SU-DHL-6 (cell line): ENCODE measurements at regions not wholly inside any gene's neighbourhood (a gene's known extent, or its start where the extent isn't known, plus 50 kb on each side); places are given as distances from the start of the nearest gene placed in this dataset.

Experiments used
- H2AFZ ChIP-seq: fragments of 200-600 bp; sonication (generic); 2 replicates; pipeline ENCODE4 v1.6.1; 2014; ENCODE audit warnings: low read depth, mild to moderate bottlenecking, moderate library complexity, mixed read lengths, antibody characterized with exemption, low read length; ENCODE audit not compliant: severe bottlenecking
- H3F3A ChIP-seq: fragments of 200-600 bp; shearing (Covaris generic); 2 replicates; pipeline ENCODE4 v1.6.0; 2016; ENCODE audit warnings: antibody characterized with exemption, mild to moderate bottlenecking; ENCODE audit not compliant: insufficient read depth
- H3K27ac ChIP-seq: fragments of 200-600 bp; sonication (generic); 2 replicates; pipeline ENCODE4 v1.5.1; 2016; ENCODE audit warnings: low read depth, mild to moderate bottlenecking, low read length, moderate library complexity, mixed read lengths
- H3K27me3 ChIP-seq: fragments of 200-600 bp; sonication (generic), shearing (Covaris generic); 2 replicates; pipeline ENCODE4 v1.6.0; 2014; ENCODE audit warnings: mild to moderate bottlenecking, low read length
- H3K36me3 ChIP-seq: fragments of 200-600 bp; sonication (generic); 2 replicates; pipeline ENCODE4 v1.6.1; 2014; ENCODE audit warnings: mild to moderate bottlenecking, low read length, mixed read lengths
- H3K4me2 ChIP-seq: fragments of 300-600, 200-600 bp; shearing (Covaris generic), sonication (generic); 2 replicates; pipeline ENCODE4 v1.6.0; 2014; ENCODE audit warnings: low read length, low read depth, mild to moderate bottlenecking; ENCODE audit not compliant: poor library complexity, severe bottlenecking
- H3K4me3 ChIP-seq: fragments of 200-600 bp; sonication (generic); 2 replicates; pipeline ENCODE4 v1.5.1; 2014; ENCODE audit warnings: antibody characterized with exemption, low read length, mild to moderate bottlenecking, mixed read lengths; ENCODE audit not compliant: insufficient read depth, poor library complexity, severe bottlenecking
- H3K79me2 ChIP-seq: fragments of 200-600 bp; sonication (generic); 2 replicates; pipeline ENCODE4 v1.6.1; 2014; ENCODE audit warnings: mild to moderate bottlenecking, low read length, moderate library complexity; ENCODE audit not compliant: insufficient read depth
- H3K9ac ChIP-seq: fragments of 200-600 bp; sonication (generic); 2 replicates; pipeline ENCODE4 v1.7.0; 2014; ENCODE audit warnings: mild to moderate bottlenecking, low read length
- H3K9me2 ChIP-seq: fragments of 200-600 bp; sonication (generic); replicated peaks from 2 replicates; pipeline ENCODE4 v1.6.1; 2014; ENCODE audit warnings: low read length; ENCODE audit not compliant: insufficient read depth
- H3K9me3 ChIP-seq: fragments of 200-600 bp; sonication (generic); 2 replicates; pipeline ENCODE4 v1.6.1; 2014; ENCODE audit warnings: low read length, mixed read lengths; ENCODE audit not compliant: insufficient read depth
- H4K20me1 ChIP-seq: fragments of 200-600 bp; sonication (generic); 2 replicates; pipeline ENCODE4 v1.6.1; 2014; ENCODE audit warnings: low read depth, mild to moderate bottlenecking, antibody characterized with exemption, low read length, moderate library complexity, mixed read lengths
- CTCF ChIP-seq: fragments of 200-600 bp; sonication (generic); IDR thresholded peaks from one replicate; pipeline ENCODE4 v1.5.1; 2017; ENCODE audit warnings: antibody characterized with exemption, mild to moderate bottlenecking, low read length, moderate library complexity; ENCODE audit not compliant: insufficient read depth, poor library complexity, severe bottlenecking
- EZH2phosphoT487 ChIP-seq: fragments of 200-600 bp; sonication (generic), shearing (Covaris generic); conservative IDR thresholded peaks from 2 replicates; pipeline ENCODE4 v1.6.1; 2018; ENCODE audit warnings: mild to moderate bottlenecking, antibody characterized with exemption, low read length, moderate library complexity, mixed read lengths

GRCh38 chr20:54849741-54850140 lies 374.3 kb downstream of the DOK5 start:
- Histone ChIP-seq H3K4me3 (no peak overlapping the region), H3F3A (no peaks in the 10 kb centered on the region), H3K4me2 (no peak overlapping the region), H2AFZ (no peak overlapping the region), H3K27ac (no peak overlapping the region), H3K9ac (no peak overlapping the region), H3K27me3 (no peaks in the 10 kb centered on the region), H3K9me3 (no peaks in the 10 kb centered on the region), H3K79me2 (no peaks in the 10 kb centered on the region), H3K9me2 (no peaks in the 10 kb centered on the region), H3K36me3 (no peaks in the 10 kb centered on the region), H4K20me1 (no peaks in the 10 kb centered on the region)
- no peak for TF ChIP-seq EZH2phosphoT487
- no peak for TF ChIP-seq CTCF

GRCh38 chr20:54848984-54849538 lies 373.7 kb downstream of the DOK5 start:
- no peak overlapping the region for H3K27ac ChIP-seq
- H3K4me2 ChIP-seq = no peak overlapping the region
- H3K9ac ChIP-seq = no peak overlapping the region
- TF ChIP-seq EZH2phosphoT487 (no peak), CTCF (no peak)
- no peaks in the 10 kb centered on the region for H3K9me2 ChIP-seq
- no peaks in the 10 kb centered on the region for H3K9me3 ChIP-seq
- H3K79me2 ChIP-seq = no peaks in the 10 kb centered on the region
- no peak overlapping the region for H3K4me3 ChIP-seq
- no peaks in the 10 kb centered on the region for H3F3A ChIP-seq
- no peak overlapping the region for H2AFZ ChIP-seq
- no peaks in the 10 kb centered on the region for H4K20me1 ChIP-seq
- no peaks in the 10 kb centered on the region for H3K36me3 ChIP-seq
- no peaks in the 10 kb centered on the region for H3K27me3 ChIP-seq

GRCh38 chr20:54848262-54848661 lies 372.9 kb downstream of the DOK5 start:
- Histone ChIP-seq H4K20me1 (no peaks in the 10 kb centered on the region), H3F3A (no peaks in the 10 kb centered on the region), H3K4me2 (no peak overlapping the region), H3K9me3 (no peaks in the 10 kb centered on the region), H3K36me3 (no peaks in the 10 kb centered on the region), H3K9me2 (no peaks in the 10 kb centered on the region), H3K4me3 (no peak overlapping the region), H3K79me2 (no peaks in the 10 kb centered on the region), H3K9ac (no peak overlapping the region), H2AFZ (no peak overlapping the region), H3K27ac (no peak overlapping the region), H3K27me3 (no peaks in the 10 kb centered on the region)
- TF ChIP-seq CTCF = no peak
- TF ChIP-seq EZH2phosphoT487 = no peak
